K562 (cell line): ENCODE measurements at regions not wholly inside any gene's neighbourhood (a gene's known extent, or its start where the extent isn't known, plus 50 kb on each side); places are given as distances from the start of the nearest gene placed in this dataset.

Experiments
- ATAC-seq: fragments of 200-7000 bp; cut with Tn5 transposase; 3 replicates; pipeline ENCODE4 v1.9.1; 2020; ENCODE audit warnings: moderate library complexity
- BruUV-seq: library from RNA; stranded (reverse); fragments of 400-500 nt; replicated peaks from 2 replicates; lab custom pipeline; 2021; lab: Mats Ljungman, UMichigan
- CTCF ChIA-PET: fragments of 300-600 bp; formaldehyde crosslinking; extraction: SDS; loops from one replicate; lab custom pipeline; 2021; ENCODE audit warnings: low intra/inter-chr PET ratio; lab: Yijun Ruan, JAX
- POLR2A ChIA-PET: fragments of 300-600, 350-650 bp; sonication (Branson Sonifier 250); formaldehyde crosslinking; extraction: SDS; loops from one replicate; lab custom pipeline; 2021; ENCODE audit warnings: antibody characterized with exemption, inconsistent platforms; lab: Yijun Ruan, JAX
- DNase-seq, 4 experiments: peaks; one replicate each; pipeline versions ENCODE4 v3.0.0 to v3.0.0-alpha.2; 2011 to 2018; ENCODE audit warnings: low spot score in 3 of 4, mixed read lengths in 3 of 4; ENCODE audit errors: extremely low read depth in 1 of 4
- FAIRE-seq: peaks from 2 replicates; lab custom pipeline; 2011; peaks lifted over from hg19 to GRCh38; lab: Jason Lieb, UNC
- H2AFZ ChIP-seq: 2 replicates; pipeline ENCODE4 v1.6.0; 2011; ENCODE audit warnings: low read depth, low read length, control low read depth, inconsistent platforms
- H3K27ac ChIP-seq: fragments of 200-600 bp; 3 replicates; pipeline ENCODE4 v1.8.0; 2011; ENCODE audit warnings: low read depth, mild to moderate bottlenecking, control low read depth, inconsistent platforms, low read length, moderate library complexity, mixed read lengths; ENCODE audit errors: extremely low read depth
- H3K27me3 ChIP-seq, 2 experiments: fragments of 300-600 bp in 1 of 2; 2 replicates in 1 of 2; 3 replicates in 1 of 2; pipeline versions ENCODE4 v1.6.0 to v1.8.0; 2011; ENCODE audit warnings: inconsistent platforms in 2 of 2, low read length in 2 of 2, mild to moderate bottlenecking in 1 of 2, mixed read lengths in 1 of 2, moderate library complexity in 1 of 2; ENCODE audit not compliant: control insufficient read depth in 2 of 2, insufficient read depth in 2 of 2
- H3K36me3 ChIP-seq: fragments of 300-600 bp; 3 replicates; pipeline ENCODE4 v1.8.0; 2011; ENCODE audit warnings: mild to moderate bottlenecking, low read length, inconsistent platforms; ENCODE audit not compliant: control insufficient read depth, insufficient read depth
- H3K4me1 ChIP-seq, 2 experiments: fragments of 200-600 bp in 1 of 2; replicated peaks in 1 of 2; 2 replicates in 1 of 2; 3 replicates in 1 of 2; pipeline versions ENCODE4 v1.5.1 to v1.8.0; 2011; ENCODE audit warnings: inconsistent platforms in 2 of 2, low read length in 2 of 2, mild to moderate bottlenecking in 1 of 2, mixed read lengths in 1 of 2, moderate library complexity in 1 of 2; ENCODE audit not compliant: control insufficient read depth in 2 of 2, insufficient read depth in 2 of 2
- H3K4me2 ChIP-seq: 2 replicates; pipeline ENCODE4 v1.6.1; 2011; ENCODE audit warnings: low read length, control low read depth, inconsistent platforms, mixed read lengths; ENCODE audit not compliant: insufficient read depth
- H3K4me3 ChIP-seq: fragments of 200-600 bp; sonication (generic), shearing (Covaris generic); 2 replicates; pipeline ENCODE4 v1.5.1; 2016; ENCODE audit warnings: control low read depth, inconsistent platforms
- H3K79me2 ChIP-seq: fragments of 200-600 bp; 3 replicates; pipeline ENCODE4 v1.8.0; 2011; ENCODE audit warnings: low read length, inconsistent platforms; ENCODE audit not compliant: control insufficient read depth, insufficient read depth
- H3K9ac ChIP-seq, 2 experiments: 2 replicates each; pipeline versions ENCODE4 v1.6.0 to v1.6.1; 2011; ENCODE audit warnings: low read depth in 2 of 2, low read length in 2 of 2, control low read depth in 1 of 2, inconsistent platforms in 1 of 2, mild to moderate bottlenecking in 1 of 2, mixed read lengths in 1 of 2; ENCODE audit not compliant: insufficient read depth in 1 of 2
- H3K9me1 ChIP-seq: one replicate; pipeline ENCODE4 v1.6.0; 2011; ENCODE audit warnings: inconsistent platforms, mild to moderate bottlenecking, low read length, moderate library complexity; ENCODE audit not compliant: control insufficient read depth, insufficient read depth
- H3K9me3 ChIP-seq: replicated peaks from 2 replicates; pipeline ENCODE4 v1.5.1; 2011; ENCODE audit warnings: low read depth, low read length, inconsistent platforms; ENCODE audit not compliant: control insufficient read depth, insufficient read depth
- H4K20me1 ChIP-seq: replicated peaks from 2 replicates; pipeline ENCODE4 v1.6.1; 2011; ENCODE audit warnings: low read length, inconsistent platforms, mixed read lengths; ENCODE audit not compliant: control insufficient read depth, insufficient read depth
- BHLHE40 ChIP-seq: IDR thresholded peaks from 2 replicates; pipeline ENCODE4 v1.6.1; 2011; ENCODE audit warnings: low read length, improper control_type of control experiment
- E2F6 ChIP-seq, 2 experiments: IDR thresholded peaks; 2 replicates each; pipeline ENCODE4 v1.6.1; 2011; ENCODE audit warnings: borderline replicate concordance in 1 of 2, control low read depth in 1 of 2, low read depth in 1 of 2, low read length in 1 of 2, mild to moderate bottlenecking in 1 of 2, mixed read lengths in 1 of 2, moderate library complexity in 1 of 2; ENCODE audit not compliant: insufficient read depth in 1 of 2, insufficient read length in 1 of 2, poor library complexity in 1 of 2, severe bottlenecking in 1 of 2; ENCODE audit errors: extremely low read depth in 1 of 2
- EP300 ChIP-seq: IDR thresholded peaks from 2 replicates; pipeline ENCODE4 v1.6.1; 2012; ENCODE audit warnings: low read length, improper control_type of control experiment
- HSF4 ChIP-seq: fragments of 250-450 bp; sonication (Bioruptor Pico); IDR thresholded peaks from 2 replicates; pipeline ENCODE4 v2.1.2; 2022; ENCODE audit warnings: mild to moderate bottlenecking, moderate library complexity, borderline replicate concordance
- L3MBTL2 ChIP-seq: fragments of 450-650 bp; IDR thresholded peaks from 2 replicates; pipeline ENCODE4 v1.6.1; 2016; ENCODE audit warnings: mild to moderate bottlenecking, moderate library complexity
- RAD51 ChIP-seq: fragments of 450-650 bp; IDR thresholded peaks from 2 replicates; pipeline ENCODE4 v1.7.1; 2016; ENCODE audit warnings: low read depth, mild to moderate bottlenecking, borderline replicate concordance
- RFX5 ChIP-seq: IDR thresholded peaks from 2 replicates; pipeline ENCODE4 v1.6.1; 2011; ENCODE audit warnings: low read depth, mild to moderate bottlenecking, improper control_type of control experiment, low read length
- TFE3 ChIP-seq: fragments of 450-650 bp; formaldehyde crosslinking; IDR thresholded peaks from 2 replicates; pipeline ENCODE4 v1.4.0; 2020; ENCODE audit warnings: mild to moderate bottlenecking, mixed read lengths
- USF2 ChIP-seq: sonication (generic); formaldehyde crosslinking; IDR thresholded peaks from 2 replicates; pipeline ENCODE4 v1.5.0; 2020; ENCODE audit warnings: missing genetic modification reagents
- ZZZ3 ChIP-seq: fragments of 450-650 bp; IDR thresholded peaks from 2 replicates; pipeline ENCODE4 v1.6.1; 2016; ENCODE audit warnings: antibody characterized with exemption, mild to moderate bottlenecking, moderate library complexity
- WGBS: fragments of 100-300 bp; shearing (Covaris generic); methylation state at CpG from one replicate; pipeline ENCODE4 v1.1.6; 2016; ENCODE audit warnings: low coverage, mixed read lengths; ENCODE audit not compliant: insufficient coverage; ENCODE audit errors: missing lambda C conversion rate; 5-methylcytosine and 5-hydroxymethylcytosine counted together
- in situ Hi-C: fragments of 300-500 bp; cut with MboI; formaldehyde crosslinking; loops from 4 replicates; pipeline ENCODE4 v1.15.0; 2018; ENCODE audit warnings: inconsistent platforms, mixed read lengths
- intact Hi-C: fragments of 100-400 bp; cut with micrococcal nuclease; formaldehyde crosslinking; loops from 2 replicates; pipeline ENCODE4 v1.14.2; 2022

- TF ChIP-seq RAD51 = no peak
- no peak for TF ChIP-seq EP300
- no peak for TF ChIP-seq ZZZ3
Observed at GRCh38 chr10:44058259-44058658, 326.6 kb downstream of the CXCL12 start (continued).

- FAIRE-seq = no peak
- H3K9me3 ChIP-seq = no peaks in the 10 kb centered on the region
- no peak overlapping the region for H3K27ac ChIP-seq
- no peak overlapping the region; a peak in 1 of 4 replicates for H3K9ac ChIP-seq
- no peaks in the 10 kb centered on the region for H3K9me1 ChIP-seq
- H3K36me3 ChIP-seq = no peaks in the 10 kb centered on the region
- no peaks in the 10 kb centered on the region for H3K4me1 ChIP-seq
- TF ChIP-seq HSF4 (CRISPR knock-in tag) (no peak), TFE3 (CRISPR knock-in tag) (peak; percentile 57; the same call in 1 of the 2 replicates), BHLHE40 (0 out of 2 replicates have a peak, but pooled peaks have one; percentile 15), RFX5 (no peak), L3MBTL2 (peak; percentile 48; the same call in 1 of the 2 replicates), USF2 (CRISPR knock-in tag) (peak; percentile 63), E2F6 (IDR thresholded peaks at IDR 0.05; ENCODE audit: borderline replicate concordance in 1 of 2, extremely low read depth in 1 of 2, insufficient read depth in 1 of 2, insufficient read length in 1 of 2, low read depth in 1 of 2, low read length in 1 of 2, poor library complexity in 1 of 2, severe bottlenecking in 1 of 2) (peak in 1 of 2 experiments; percentile 86)
- peaks cover 4 to 20% of the 10 kb centered on the region in 2 experiments; a peak in 4 of 5 replicates for H3K27me3 ChIP-seq
- BruUV-seq = no TSS peak
- WGBS = 0% methylated on average over 27 of the region's 27 CpGs
- CTCF ChIA-PET = no interaction called here
- POLR2A ChIA-PET = interaction anchor here (0.6 to 0.7 kb wide), 2 partner anchors 786 to 994 kb away, joined by 3 read pairs; no protein-coding TSS in a partner anchor
- intact Hi-C loops (no loop called here), in situ Hi-C loops (no loop called here)
- no peak for DNase-seq
- H3K79me2 ChIP-seq = no peaks in the 10 kb centered on the region
- no peaks in the 10 kb centered on the region; the same call in 1 of the 2 replicates for H4K20me1 ChIP-seq
- no peak overlapping the region for H3K4me2 ChIP-seq
- H2AFZ ChIP-seq = no peak overlapping the region
- no peak overlapping the region for H3K4me3 ChIP-seq
- ATAC-seq = no peak
Observed at GRCh38 chr10:44056967-44057805, 327.7 kb downstream of the CXCL12 start.
